DND-41 (cell line): ENCODE measurements at regions not wholly inside any gene's neighbourhood (a gene's known extent, or its start where the extent isn't known, plus 50 kb on each side); places are given as distances from the start of the nearest gene placed in this dataset.

ENCODE experiments used
- ATAC-seq: fragments of 200-7000 bp; cut with Tn5 transposase; 3 replicates; pipeline ENCODE4 v1.9.1; 2021; ENCODE audit warnings: low read depth; ENCODE audit not compliant: insufficient read depth
- DNase-seq: peaks from one replicate; pipeline ENCODE4 v3.0.0-alpha.2; 2020
- H2AFZ ChIP-seq: 2 replicates; pipeline ENCODE4 v1.6.0; 2012; ENCODE audit warnings: low read depth, low read length
- H3K27ac ChIP-seq: 2 replicates; pipeline ENCODE4 v1.5.1; 2012; ENCODE audit warnings: low read length, inconsistent platforms
- H3K27me3 ChIP-seq: fragments of 200-600 bp; sonication (generic); 2 replicates; pipeline ENCODE4 v1.6.0; 2012; ENCODE audit warnings: low read length, mild to moderate bottlenecking, inconsistent platforms; ENCODE audit not compliant: insufficient read depth, poor library complexity
- H3K36me3 ChIP-seq: 2 replicates; pipeline ENCODE4 v1.5.1; 2012; ENCODE audit warnings: low read length, inconsistent platforms; ENCODE audit not compliant: insufficient read depth
- H3K4me1 ChIP-seq: 2 replicates; pipeline ENCODE4 v1.5.1; 2012; ENCODE audit warnings: mild to moderate bottlenecking, low read length; ENCODE audit not compliant: insufficient read depth
- H3K4me2 ChIP-seq: 2 replicates; pipeline ENCODE4 v1.6.0; 2012; ENCODE audit warnings: mild to moderate bottlenecking, moderate library complexity, low read length, inconsistent platforms; ENCODE audit not compliant: insufficient read depth
- H3K4me3 ChIP-seq, 2 experiments: fragments of 200-600 bp in 1 of 2; shearing (Covaris generic) in 1 of 2; 2 replicates each; pipeline ENCODE4 v1.5.1; 2012 to 2016; ENCODE audit warnings: inconsistent platforms in 2 of 2, low read length in 2 of 2, mild to moderate bottlenecking in 2 of 2, low read depth in 1 of 2, moderate library complexity in 1 of 2
- H3K79me2 ChIP-seq: 2 replicates; pipeline ENCODE4 v1.6.0; 2012; ENCODE audit warnings: low read length, inconsistent platforms; ENCODE audit not compliant: insufficient read depth
- H3K9ac ChIP-seq: 2 replicates; pipeline ENCODE4 v1.6.0; 2012; ENCODE audit warnings: low read depth, mild to moderate bottlenecking, inconsistent platforms, low read length, moderate library complexity
- H3K9me3 ChIP-seq: 2 replicates; pipeline ENCODE4 v1.5.1; 2012; ENCODE audit warnings: low read length, moderate library complexity, mild to moderate bottlenecking, inconsistent platforms; ENCODE audit not compliant: insufficient read depth, severe bottlenecking
- H4K20me1 ChIP-seq: 2 replicates; pipeline ENCODE4 v1.6.0; 2012; ENCODE audit warnings: low read length; ENCODE audit not compliant: insufficient read depth
- CTCF ChIP-seq: IDR thresholded peaks from 2 replicates; pipeline ENCODE4 v1.5.1; 2012; ENCODE audit warnings: borderline replicate concordance, low read length, moderate library complexity, mild to moderate bottlenecking; ENCODE audit not compliant: poor library complexity, severe bottlenecking; ENCODE audit errors: extremely low read depth
- EZH2 ChIP-seq: IDR thresholded peaks from 3 replicates; pipeline ENCODE4 v1.6.1; 2012; ENCODE audit warnings: borderline replicate concordance, low read depth, mild to moderate bottlenecking, moderate library complexity, low read length, inconsistent platforms; ENCODE audit not compliant: severe bottlenecking

- no peak for DNase-seq
- H3K4me3 ChIP-seq: no peak overlapping the region
- H3K9me3 ChIP-seq: no peaks in the 10 kb centered on the region
- H3K4me2 ChIP-seq: no peak overlapping the region
- no peaks in the 10 kb centered on the region for H3K4me1 ChIP-seq
- no peak for ATAC-seq
- H3K27ac ChIP-seq: no peak overlapping the region
- no peak for TF ChIP-seq CTCF
- TF ChIP-seq EZH2: no peak
- H3K9ac ChIP-seq: no peak overlapping the region
- no peaks in the 10 kb centered on the region for H3K36me3 ChIP-seq
- no peaks in the 10 kb centered on the region for H4K20me1 ChIP-seq
- H2AFZ ChIP-seq: no peak overlapping the region
- H3K27me3 ChIP-seq: peaks cover 5% of the 10 kb centered on the region
- no peaks in the 10 kb centered on the region for H3K79me2 ChIP-seq
Observed at GRCh38 chr2:37569986-37570679, 101.3 kb downstream of the CDC42EP3 start.

GRCh38 chr2:37570773-37571586 lies 100.5 kb downstream of the CDC42EP3 start:
- H3K9me3 ChIP-seq: no peaks in the 10 kb centered on the region
- ATAC-seq (no peak), DNase-seq (no peak)
- H2AFZ ChIP-seq: no peak overlapping the region
- H3K27ac ChIP-seq: no peak overlapping the region
- TF ChIP-seq CTCF (no peak), EZH2 (no peak)
- H3K79me2 ChIP-seq: no peaks in the 10 kb centered on the region
- no peaks in the 10 kb centered on the region for H3K4me1 ChIP-seq
- no peak overlapping the region for H3K4me2 ChIP-seq
- H3K9ac ChIP-seq: no peak overlapping the region
- peaks cover 5% of the 10 kb centered on the region for H3K27me3 ChIP-seq
- no peak overlapping the region for H3K4me3 ChIP-seq
- H4K20me1 ChIP-seq: no peaks in the 10 kb centered on the region
- H3K36me3 ChIP-seq: no peaks in the 10 kb centered on the region

GRCh38 chr2:37571587-37572136 lies 99.8 kb downstream of the CDC42EP3 start:
- no peaks in the 10 kb centered on the region for H3K36me3 ChIP-seq
- no peak overlapping the region for H3K4me3 ChIP-seq
- no peaks in the 10 kb centered on the region for H3K79me2 ChIP-seq
- no peak overlapping the region for H3K27ac ChIP-seq
- peaks cover 5% of the 10 kb centered on the region for H3K27me3 ChIP-seq
- no peak overlapping the region for H3K9ac ChIP-seq
- no peaks in the 10 kb centered on the region for H3K4me1 ChIP-seq
- DNase-seq (no peak), ATAC-seq (no peak)
- H3K9me3 ChIP-seq: no peaks in the 10 kb centered on the region
- no peaks in the 10 kb centered on the region for H4K20me1 ChIP-seq
- H3K4me2 ChIP-seq: no peak overlapping the region
- TF ChIP-seq EZH2 (no peak), CTCF (no peak)
- no peak overlapping the region for H2AFZ ChIP-seq
